ENCODE measurements at regions not wholly inside any gene's neighbourhood (a gene's known extent, or its start where the extent isn't known, plus 50 kb on each side); places are given as distances from the start of the nearest gene placed in this dataset.

- Histone ChIP-seq H2AFZ (ENCODE audit: low read length) (no peak overlapping the region), H3K9me2 (replicated peaks; ENCODE audit: insufficient read depth, low read length) (no peaks in the 10 kb centered on the region), H3K4me1 (ENCODE audit: low read length) (no peaks in the 10 kb centered on the region), H3K36me3 (ENCODE audit: insufficient read depth, low read length) (no peaks in the 10 kb centered on the region), H3K79me2 (ENCODE audit: low read length) (no peaks in the 10 kb centered on the region), H3K4me3 (ENCODE audit: low read length) (no peak overlapping the region), H3K9ac (ENCODE audit: low read length) (no peak overlapping the region), H3K27me3 (ENCODE audit: low read length) (no peaks in the 10 kb centered on the region), H3K27ac (ENCODE audit: low read length) (no peak overlapping the region), H3K9me3 (ENCODE audit: low read length) (no peaks in the 10 kb centered on the region), H4K20me1 (ENCODE audit: insufficient read depth, low read depth, low read length) (no peaks in the 10 kb centered on the region), H3K4me2 (ENCODE audit: low read depth, low read length, poor library complexity, severe bottlenecking) (no peak overlapping the region)
- no peak for DNase-seq
These were observed 133.7 kb downstream of the CTTN start for GRCh38 chr11:70532066-70532440.

- H3K4me2 ChIP-seq (ENCODE audit: low read depth, low read length, poor library complexity, severe bottlenecking) = no peak overlapping the region
- no peaks in the 10 kb centered on the region for H4K20me1 ChIP-seq (ENCODE audit: insufficient read depth, low read depth, low read length)
- no peaks in the 10 kb centered on the region for H3K79me2 ChIP-seq (ENCODE audit: low read length)
- H2AFZ ChIP-seq (ENCODE audit: low read length) = no peak overlapping the region
- no peak overlapping the region for H3K4me3 ChIP-seq (ENCODE audit: low read length)
- H3K36me3 ChIP-seq (ENCODE audit: insufficient read depth, low read length) = no peaks in the 10 kb centered on the region
- H3K9me3 ChIP-seq (ENCODE audit: low read length) = no peaks in the 10 kb centered on the region
- H3K9ac ChIP-seq (ENCODE audit: low read length) = no peak overlapping the region
- H3K9me2 ChIP-seq (replicated peaks; ENCODE audit: insufficient read depth, low read length) = no peaks in the 10 kb centered on the region
- no peak overlapping the region for H3K27ac ChIP-seq (ENCODE audit: low read length)
- H3K27me3 ChIP-seq (ENCODE audit: low read length) = no peaks in the 10 kb centered on the region
- no peak for DNase-seq
- H3K4me1 ChIP-seq (ENCODE audit: low read length) = no peaks in the 10 kb centered on the region
These were observed 134.4 kb downstream of the CTTN start for GRCh38 chr11:70532731-70533130.

- H3K36me3 ChIP-seq (ENCODE audit: insufficient read depth, low read length) = no peaks in the 10 kb centered on the region
- no peak overlapping the region for H3K27ac ChIP-seq (ENCODE audit: low read length)
- H3K27me3 ChIP-seq (ENCODE audit: low read length) = no peaks in the 10 kb centered on the region
- H3K9me3 ChIP-seq (ENCODE audit: low read length) = no peaks in the 10 kb centered on the region
- H2AFZ ChIP-seq (ENCODE audit: low read length) = no peak overlapping the region
- no peaks in the 10 kb centered on the region for H3K9me2 ChIP-seq (replicated peaks; ENCODE audit: insufficient read depth, low read length)
- no peak overlapping the region for H3K4me2 ChIP-seq (ENCODE audit: low read depth, low read length, poor library complexity, severe bottlenecking)
- no peak overlapping the region for H3K9ac ChIP-seq (ENCODE audit: low read length)
- no peaks in the 10 kb centered on the region for H4K20me1 ChIP-seq (ENCODE audit: insufficient read depth, low read depth, low read length)
- no peaks in the 10 kb centered on the region for H3K4me1 ChIP-seq (ENCODE audit: low read length)
- H3K4me3 ChIP-seq (ENCODE audit: low read length) = no peak overlapping the region
- no peaks in the 10 kb centered on the region for H3K79me2 ChIP-seq (ENCODE audit: low read length)
- DNase-seq = no peak
These were observed 137.1 kb downstream of the CTTN start for GRCh38 chr11:70535191-70535971.

DNA sequence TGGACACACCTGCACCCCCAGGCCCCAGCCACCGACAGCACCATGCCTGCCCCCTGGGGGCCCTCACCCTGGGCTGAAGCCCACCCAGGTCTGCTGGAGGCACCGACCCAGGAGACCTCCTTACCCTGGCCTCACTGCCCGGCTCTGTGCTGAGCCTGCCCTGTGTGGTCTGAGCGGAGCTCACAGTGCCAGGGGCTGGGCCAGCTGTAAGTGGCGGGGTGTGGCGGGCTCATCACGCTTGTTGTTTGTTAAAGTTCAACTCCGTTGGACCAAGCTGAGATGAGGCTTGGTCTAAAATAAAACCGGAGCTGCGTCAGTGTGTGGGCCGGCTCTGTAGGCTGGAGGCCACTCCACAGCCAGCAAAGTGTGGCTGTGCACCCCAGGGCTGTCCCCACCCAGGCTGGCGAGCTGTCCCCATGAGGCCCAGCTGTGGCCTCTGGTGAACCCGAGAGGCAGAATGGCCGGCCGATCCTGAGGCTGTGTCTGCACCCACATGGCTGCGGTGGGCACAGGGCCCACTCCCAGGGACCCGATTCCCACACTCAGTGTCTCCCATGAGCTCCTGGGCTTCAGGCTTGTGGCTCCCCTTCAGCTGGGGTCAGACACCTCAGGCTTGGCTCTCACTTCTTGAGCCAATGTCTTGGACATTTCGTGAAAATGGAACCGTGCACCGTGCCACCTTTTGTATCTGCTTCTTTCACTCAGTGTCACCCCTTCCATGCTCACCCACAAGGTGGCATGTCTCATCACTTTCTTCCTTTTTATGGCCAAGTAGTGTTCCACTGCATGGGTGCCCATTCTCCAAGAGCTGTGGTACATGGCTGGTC lies 137.9 kb downstream of the CTTN start:
- Histone ChIP-seq H3K9ac (ENCODE audit: low read length) (no peak overlapping the region), H3K27me3 (ENCODE audit: low read length) (no peaks in the 10 kb centered on the region), H3K4me1 (ENCODE audit: low read length) (no peaks in the 10 kb centered on the region), H2AFZ (ENCODE audit: low read length) (no peak overlapping the region), H3K9me3 (ENCODE audit: low read length) (no peaks in the 10 kb centered on the region), H3K79me2 (ENCODE audit: low read length) (no peaks in the 10 kb centered on the region), H3K36me3 (ENCODE audit: insufficient read depth, low read length) (no peaks in the 10 kb centered on the region), H3K9me2 (replicated peaks; ENCODE audit: insufficient read depth, low read length) (no peaks in the 10 kb centered on the region), H3K27ac (ENCODE audit: low read length) (no peak overlapping the region), H3K4me2 (ENCODE audit: low read depth, low read length, poor library complexity, severe bottlenecking) (no peak overlapping the region), H4K20me1 (ENCODE audit: insufficient read depth, low read depth, low read length) (no peaks in the 10 kb centered on the region), H3K4me3 (ENCODE audit: low read length) (no peak overlapping the region)
- DNase-seq = no peak

DNA sequence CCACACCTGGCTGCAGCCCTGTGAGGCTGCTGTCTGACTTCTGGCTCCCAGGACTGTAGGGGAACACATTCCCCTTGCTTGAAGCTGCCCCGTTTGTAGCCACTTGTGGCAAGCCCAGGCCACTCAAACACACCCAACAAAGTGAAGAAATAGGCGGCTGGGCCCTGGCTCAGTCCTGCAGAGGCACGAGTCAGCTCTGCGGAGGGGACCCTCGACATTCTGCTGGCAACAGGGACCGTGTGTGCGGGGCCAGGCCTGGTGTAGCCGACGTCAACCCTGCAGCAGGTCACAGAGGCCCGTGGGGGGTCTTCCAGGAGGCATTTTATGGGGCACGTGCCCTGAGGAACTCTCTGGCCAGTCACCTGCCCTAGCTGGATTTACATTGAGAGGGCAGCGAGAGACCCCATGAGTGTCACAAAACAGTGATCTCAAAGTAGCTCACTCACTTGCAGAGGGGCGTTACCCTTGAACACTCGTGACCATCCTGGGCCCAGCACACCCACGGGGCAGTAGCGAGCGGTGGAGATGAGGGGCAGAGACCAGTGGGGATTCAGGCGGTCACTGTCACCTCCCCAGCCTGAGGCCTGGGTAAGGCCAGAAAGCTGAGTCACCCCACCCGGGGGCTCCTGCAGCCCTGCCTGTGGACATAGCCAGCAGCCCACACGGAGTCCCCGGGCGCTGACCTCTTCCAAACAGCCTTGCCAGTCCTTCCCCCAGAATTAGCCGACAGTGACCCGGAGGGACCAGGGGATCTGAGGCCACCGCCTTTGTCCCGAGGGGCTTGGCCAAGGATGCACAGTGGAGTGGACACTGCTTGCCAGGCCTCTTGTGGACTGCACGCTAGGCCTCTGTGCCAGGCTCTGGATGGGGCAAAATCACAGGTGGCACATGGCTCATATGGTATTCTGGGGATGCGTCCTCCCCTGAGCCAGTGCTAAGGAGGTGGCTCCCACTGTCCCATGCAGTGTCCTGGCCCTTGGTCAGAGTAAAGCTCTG lies 139.5 kb downstream of the CTTN start:
- no peaks in the 10 kb centered on the region for H3K4me1 ChIP-seq (ENCODE audit: low read length)
- no peak overlapping the region for H3K4me2 ChIP-seq (ENCODE audit: low read depth, low read length, poor library complexity, severe bottlenecking)
- no peak overlapping the region for H3K9ac ChIP-seq (ENCODE audit: low read length)
- no peaks in the 10 kb centered on the region for H3K27me3 ChIP-seq (ENCODE audit: low read length)
- no peaks in the 10 kb centered on the region for H3K79me2 ChIP-seq (ENCODE audit: low read length)
- no peaks in the 10 kb centered on the region for H4K20me1 ChIP-seq (ENCODE audit: insufficient read depth, low read depth, low read length)
- no peaks in the 10 kb centered on the region for H3K9me2 ChIP-seq (replicated peaks; ENCODE audit: insufficient read depth, low read length)
- no peaks in the 10 kb centered on the region for H3K9me3 ChIP-seq (ENCODE audit: low read length)
- no peak for DNase-seq
- H3K36me3 ChIP-seq (ENCODE audit: insufficient read depth, low read length) = no peaks in the 10 kb centered on the region
- no peak overlapping the region for H2AFZ ChIP-seq (ENCODE audit: low read length)
- no peak overlapping the region for H3K4me3 ChIP-seq (ENCODE audit: low read length)
- H3K27ac ChIP-seq (ENCODE audit: low read length) = no peak overlapping the region

DNA sequence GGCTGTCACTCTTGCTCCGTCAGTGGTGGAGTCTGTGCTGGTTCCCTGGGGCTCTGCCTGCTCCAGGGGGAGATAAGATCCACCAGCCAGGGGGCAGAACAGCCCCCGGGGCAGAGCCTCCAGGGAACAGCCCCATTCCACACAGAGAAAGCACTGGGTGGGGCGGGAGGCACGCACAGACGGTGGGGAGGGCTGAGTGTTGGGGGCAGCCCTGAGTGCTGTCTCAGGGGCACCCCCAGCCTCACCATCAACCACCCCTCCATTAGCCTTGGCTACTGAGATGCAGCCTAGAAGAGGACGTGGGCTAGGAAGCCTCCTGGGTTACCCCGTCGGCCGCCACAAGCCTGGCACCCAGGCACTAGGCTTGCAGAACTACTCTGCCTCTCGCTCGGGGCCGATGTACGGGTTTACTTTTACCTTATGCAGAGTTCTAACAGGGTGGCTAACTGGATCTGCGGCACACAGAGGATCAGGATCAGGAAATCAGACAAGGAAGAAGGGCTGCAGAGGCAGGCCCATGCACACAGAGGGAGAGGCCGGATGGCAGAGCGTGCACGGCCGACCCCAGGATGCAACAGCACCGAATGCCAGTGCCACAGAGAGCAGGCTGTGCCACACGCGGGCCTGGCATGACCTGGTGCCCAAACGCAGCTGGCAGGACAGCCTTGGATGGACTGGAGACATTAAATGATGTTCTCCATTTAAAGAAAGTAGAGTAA lies 140.5 kb downstream of the CTTN start:
- Histone ChIP-seq H3K79me2 (ENCODE audit: low read length) (no peaks in the 10 kb centered on the region), H3K27ac (ENCODE audit: low read length) (no peak overlapping the region), H4K20me1 (ENCODE audit: insufficient read depth, low read depth, low read length) (no peaks in the 10 kb centered on the region), H3K4me2 (ENCODE audit: low read depth, low read length, poor library complexity, severe bottlenecking) (no peak overlapping the region), H3K4me1 (ENCODE audit: low read length) (no peaks in the 10 kb centered on the region), H3K4me3 (ENCODE audit: low read length) (no peak overlapping the region), H3K9me3 (ENCODE audit: low read length) (no peaks in the 10 kb centered on the region), H3K27me3 (ENCODE audit: low read length) (no peaks in the 10 kb centered on the region), H3K9me2 (replicated peaks; ENCODE audit: insufficient read depth, low read length) (no peaks in the 10 kb centered on the region), H2AFZ (ENCODE audit: low read length) (no peak overlapping the region), H3K9ac (ENCODE audit: low read length) (no peak overlapping the region), H3K36me3 (ENCODE audit: insufficient read depth, low read length) (no peaks in the 10 kb centered on the region)
- DNase-seq = no peak

GRCh38 chr11:70539360-70540095 lies 141.2 kb downstream of the CTTN start:
- no peak overlapping the region for H3K27ac ChIP-seq (ENCODE audit: low read length)
- no peaks in the 10 kb centered on the region for H3K9me3 ChIP-seq (ENCODE audit: low read length)
- no peaks in the 10 kb centered on the region for H3K27me3 ChIP-seq (ENCODE audit: low read length)
- no peak overlapping the region for H2AFZ ChIP-seq (ENCODE audit: low read length)
- H3K4me2 ChIP-seq (ENCODE audit: low read depth, low read length, poor library complexity, severe bottlenecking) = no peak overlapping the region
- H4K20me1 ChIP-seq (ENCODE audit: insufficient read depth, low read depth, low read length) = no peaks in the 10 kb centered on the region
- no peaks in the 10 kb centered on the region for H3K9me2 ChIP-seq (replicated peaks; ENCODE audit: insufficient read depth, low read length)
- H3K79me2 ChIP-seq (ENCODE audit: low read length) = no peaks in the 10 kb centered on the region
- H3K36me3 ChIP-seq (ENCODE audit: insufficient read depth, low read length) = no peaks in the 10 kb centered on the region
- H3K4me1 ChIP-seq (ENCODE audit: low read length) = no peaks in the 10 kb centered on the region
- no peak overlapping the region for H3K4me3 ChIP-seq (ENCODE audit: low read length)
- DNase-seq = no peak
- H3K9ac ChIP-seq (ENCODE audit: low read length) = no peak overlapping the region

Data from Karpas-422 (cell line).